Adipocyte (in vitro differentiated cells): ENCODE measurements at regions not wholly inside any gene's neighbourhood (a gene's known extent, or its start where the extent isn't known, plus 50 kb on each side); places are given as distances from the start of the nearest gene placed in this dataset.
A peak's percentile ranks its signal among the peaks of the same experiment; 100 is the strongest.

Experiments used
- DNase-seq: peaks from one replicate; pipeline ENCODE4 v3.0.0-alpha.2; 2015; ENCODE audit warnings: low read depth
- H3K27me3 ChIP-seq: replicated peaks from 2 replicates; pipeline ENCODE4 v1.7.0; 2013; ENCODE audit warnings: mild to moderate bottlenecking, low read length, moderate library complexity; ENCODE audit not compliant: control insufficient read depth, insufficient read depth
- H3K36me3 ChIP-seq: 2 replicates; pipeline ENCODE4 v1.7.0; 2013; ENCODE audit warnings: low read length, mild to moderate bottlenecking, moderate library complexity; ENCODE audit not compliant: control insufficient read depth, insufficient read depth, severe bottlenecking
- H3K4me1 ChIP-seq: 2 replicates; pipeline ENCODE4 v1.7.0; 2013; ENCODE audit warnings: mild to moderate bottlenecking, low read length, moderate library complexity; ENCODE audit not compliant: control insufficient read depth, insufficient read depth
- H3K4me3 ChIP-seq: 2 replicates; pipeline ENCODE4 v1.7.0; 2013; ENCODE audit warnings: mild to moderate bottlenecking, low read length, moderate library complexity
- H3K9ac ChIP-seq: 2 replicates; pipeline ENCODE4 v1.7.0; 2013; ENCODE audit warnings: mild to moderate bottlenecking, low read length, moderate library complexity
- H3K9me3 ChIP-seq: 2 replicates; pipeline ENCODE4 v1.7.0; 2013; ENCODE audit warnings: mild to moderate bottlenecking, low read length, moderate library complexity; ENCODE audit not compliant: control insufficient read depth

DNA sequence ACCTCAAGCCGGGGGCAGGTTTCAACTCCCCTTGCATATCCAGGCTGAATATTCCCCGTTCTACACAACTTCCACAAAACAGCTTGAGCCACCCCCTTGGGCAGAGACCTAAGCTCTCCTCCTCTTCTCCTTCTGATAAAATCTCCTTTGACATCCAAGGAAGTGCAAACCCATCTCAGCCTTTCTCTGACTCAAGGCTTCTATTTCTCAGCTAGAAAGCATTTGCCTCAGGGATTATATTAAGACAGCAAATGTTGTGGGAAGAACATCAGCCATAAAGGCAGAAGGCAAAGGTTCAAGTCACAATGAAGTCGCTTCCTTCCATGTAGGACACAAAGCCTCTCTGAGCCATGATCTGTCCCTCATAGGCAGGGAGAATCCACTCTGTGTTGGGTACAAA, 386.6 kb upstream of the ARID1B start:
- H3K9ac ChIP-seq = no peak overlapping the region
- DNase-seq = peak; percentile 2
- H3K27me3 ChIP-seq = no peaks in the 10 kb centered on the region
- no peaks in the 10 kb centered on the region for H3K36me3 ChIP-seq
- no peak overlapping the region for H3K4me3 ChIP-seq
- no peaks in the 10 kb centered on the region for H3K4me1 ChIP-seq
- no peaks in the 10 kb centered on the region for H3K9me3 ChIP-seq

DNA sequence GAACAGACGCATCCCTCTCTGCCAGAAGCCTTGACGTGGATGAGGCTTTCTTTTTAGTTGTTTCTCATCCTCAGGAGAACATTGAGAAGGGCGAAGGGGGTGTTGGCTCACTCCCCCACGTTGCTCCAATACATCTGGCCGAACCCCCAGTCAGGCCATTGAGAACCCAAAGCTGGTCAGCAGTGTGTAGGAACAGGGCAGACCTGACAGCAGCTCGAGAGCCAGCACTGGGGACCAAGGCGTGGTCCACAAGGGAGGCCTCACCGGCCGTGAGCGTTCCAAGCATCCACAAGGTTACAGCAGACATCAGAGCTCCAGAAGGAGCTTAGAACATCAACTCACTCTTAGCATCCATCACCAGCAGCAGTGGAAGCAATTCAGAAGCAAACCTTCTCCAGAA, 387.9 kb upstream of the ARID1B start:
- no peaks in the 10 kb centered on the region for H3K36me3 ChIP-seq
- H3K4me3 ChIP-seq = no peak overlapping the region
- H3K4me1 ChIP-seq = no peaks in the 10 kb centered on the region
- no peaks in the 10 kb centered on the region for H3K27me3 ChIP-seq
- H3K9me3 ChIP-seq = no peaks in the 10 kb centered on the region
- H3K9ac ChIP-seq = no peak overlapping the region
- DNase-seq = no peak

DNA sequence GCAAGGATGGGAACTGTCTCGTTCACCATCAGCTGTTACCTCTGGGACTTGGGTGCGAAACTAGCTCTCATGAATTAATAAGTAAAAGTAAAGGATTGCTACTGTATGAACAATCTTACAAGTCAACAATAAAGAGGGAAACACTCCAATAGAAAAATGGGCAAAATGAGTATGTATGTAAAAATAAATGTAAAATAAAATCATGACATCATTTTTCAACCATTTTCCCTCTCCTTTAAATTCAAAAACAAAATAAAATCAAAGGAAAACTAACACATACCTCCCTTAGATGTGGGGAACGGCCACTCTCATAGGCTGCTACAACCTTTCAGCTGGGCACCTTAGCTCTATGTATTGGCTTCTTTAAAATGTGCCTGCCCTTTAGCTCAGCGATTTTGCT, 389.7 kb upstream of the ARID1B start:
- Histone ChIP-seq H3K9ac (no peak overlapping the region), H3K4me3 (no peak overlapping the region), H3K36me3 (no peaks in the 10 kb centered on the region), H3K9me3 (no peaks in the 10 kb centered on the region), H3K27me3 (no peaks in the 10 kb centered on the region), H3K4me1 (no peaks in the 10 kb centered on the region)
- no peak for DNase-seq

DNA sequence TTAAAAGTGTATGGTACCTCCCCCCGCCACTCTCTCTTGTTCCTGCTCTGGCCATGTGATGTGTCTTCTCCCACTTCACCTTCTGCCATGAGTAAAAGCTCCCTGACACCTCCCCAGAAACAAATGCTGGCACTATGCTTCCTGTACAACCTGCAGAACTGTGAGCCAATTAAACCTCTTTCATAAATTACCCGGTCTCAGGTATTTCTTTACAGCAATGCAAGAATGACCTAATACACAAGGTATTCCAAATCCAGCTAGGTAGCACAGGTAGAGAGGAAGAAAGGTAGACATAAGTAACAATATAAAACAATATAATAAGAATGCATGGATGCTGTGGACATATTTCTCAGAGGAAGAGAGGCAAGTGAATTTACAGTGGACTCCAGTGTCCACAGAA, 394.1 kb upstream of the ARID1B start:
- Histone ChIP-seq H3K36me3 (no peaks in the 10 kb centered on the region), H3K9ac (no peak overlapping the region), H3K27me3 (no peaks in the 10 kb centered on the region), H3K9me3 (no peaks in the 10 kb centered on the region), H3K4me3 (no peak overlapping the region), H3K4me1 (peaks cover 4% of the 10 kb centered on the region)
- DNase-seq = no peak

DNA sequence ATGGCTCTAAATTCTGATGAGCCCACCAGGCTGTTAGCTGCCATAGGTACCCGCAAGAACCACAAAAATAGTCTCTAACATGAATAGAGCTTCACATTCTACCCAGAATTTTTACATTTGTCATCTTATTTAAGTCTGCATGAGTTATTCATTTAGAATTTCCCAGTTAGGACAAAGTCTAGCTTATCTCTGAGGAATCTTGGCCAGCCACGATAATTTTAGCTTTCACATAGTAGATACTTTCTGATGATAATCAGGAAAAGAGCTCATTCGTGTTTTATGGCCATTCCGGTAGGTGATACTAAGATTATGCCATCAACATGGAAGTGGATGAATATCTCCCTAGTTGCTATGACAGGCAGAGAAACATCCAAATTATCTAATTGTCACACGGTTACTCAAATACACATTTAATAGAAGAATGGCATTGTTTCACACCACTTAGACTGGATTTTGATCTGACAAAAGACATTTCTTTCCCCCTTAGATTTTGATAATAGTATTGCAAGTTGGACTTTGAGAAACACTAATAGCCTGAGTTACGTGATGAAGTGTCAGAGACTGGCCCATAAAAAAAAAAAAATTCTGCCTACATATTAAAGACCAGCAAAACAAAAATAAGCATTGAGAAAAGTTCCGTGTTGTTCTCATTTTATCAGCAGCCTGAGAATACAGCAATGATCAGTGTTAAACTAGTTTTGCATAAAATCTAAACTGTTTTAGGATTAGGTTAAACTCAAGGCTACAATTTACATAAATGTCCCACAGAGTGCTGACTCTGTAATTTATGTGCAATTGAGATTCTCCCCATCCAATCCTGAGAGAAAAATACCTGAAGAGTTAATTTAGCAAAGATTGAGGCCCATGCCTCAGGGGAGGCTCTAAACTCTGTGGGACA, 397.5 kb upstream of the ARID1B start:
- Histone ChIP-seq H3K4me3 (no peak overlapping the region), H3K9ac (no peak overlapping the region), H3K9me3 (no peaks in the 10 kb centered on the region), H3K4me1 (peaks cover 4% of the 10 kb centered on the region), H3K36me3 (no peaks in the 10 kb centered on the region), H3K27me3 (no peaks in the 10 kb centered on the region)
- DNase-seq = no peak

DNA sequence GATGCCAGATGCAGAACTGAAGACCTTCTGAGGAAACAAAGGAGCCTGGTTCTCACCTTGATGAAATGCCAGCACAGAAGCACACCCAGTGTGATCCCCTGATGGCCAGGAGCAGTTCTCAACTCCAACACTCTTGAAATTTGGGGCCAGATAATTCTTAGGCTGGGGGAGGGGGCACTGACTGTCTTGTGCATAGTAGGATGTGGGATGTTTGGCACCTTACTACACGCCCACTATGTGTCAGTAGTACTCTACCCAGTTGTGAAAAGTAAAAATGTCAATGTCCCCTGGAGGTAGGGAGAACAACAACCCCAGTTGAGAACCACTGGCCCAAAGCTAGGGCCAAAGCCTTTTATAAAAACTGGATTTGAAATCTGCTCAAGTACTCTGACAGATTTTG, 398.3 kb upstream of the ARID1B start:
- Histone ChIP-seq H3K27me3 (no peaks in the 10 kb centered on the region), H3K9ac (no peak overlapping the region), H3K4me3 (no peak overlapping the region), H3K9me3 (no peaks in the 10 kb centered on the region), H3K36me3 (no peaks in the 10 kb centered on the region), H3K4me1 (peaks cover 4% of the 10 kb centered on the region)
- DNase-seq = no peak

DNA sequence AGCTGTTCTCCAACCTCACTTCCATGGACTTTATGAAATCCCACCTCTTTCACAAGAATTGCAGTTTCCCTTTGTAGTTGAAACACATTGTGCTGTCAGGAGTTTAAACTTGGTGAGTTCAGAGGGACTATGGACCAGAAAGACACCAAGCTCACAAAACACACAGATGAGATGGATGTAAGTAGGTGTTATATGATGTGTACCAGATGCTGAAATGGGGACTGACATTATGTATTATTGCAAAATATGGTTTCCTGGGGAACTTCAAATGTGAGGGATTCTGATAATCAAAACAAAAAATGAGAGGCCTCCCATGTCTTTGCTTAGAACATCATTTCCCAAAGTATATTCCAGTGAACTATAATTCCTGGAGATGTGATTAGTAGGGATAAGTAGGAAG, 401.1 kb upstream of the ARID1B start:
- no peak overlapping the region for H3K4me3 ChIP-seq
- no peaks in the 10 kb centered on the region for H3K36me3 ChIP-seq
- H3K27me3 ChIP-seq = no peaks in the 10 kb centered on the region
- H3K9ac ChIP-seq = no peak overlapping the region
- H3K4me1 ChIP-seq = peaks cover 4% of the 10 kb centered on the region
- no peak for DNase-seq
- no peaks in the 10 kb centered on the region for H3K9me3 ChIP-seq

DNA sequence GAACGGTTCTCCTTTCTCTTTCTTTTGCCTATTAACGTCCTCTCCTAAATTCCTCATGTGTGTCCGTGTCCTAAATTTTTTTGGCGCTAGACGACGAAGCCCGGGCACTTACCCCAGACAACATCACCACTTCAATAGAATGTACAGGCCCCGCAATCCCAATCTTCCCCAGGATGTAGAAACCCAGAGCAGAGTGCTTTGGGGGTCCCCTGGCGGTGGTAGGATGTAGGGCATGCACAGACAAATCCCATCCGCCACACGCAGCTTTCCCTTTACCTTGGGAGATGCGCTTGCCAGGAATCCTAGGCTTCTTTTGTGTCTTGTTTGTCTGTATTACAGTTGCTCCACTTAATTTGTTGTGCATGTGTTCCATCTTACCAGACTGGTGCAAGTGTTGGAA, 417.3 kb upstream of the ARID1B start:
- Histone ChIP-seq H3K4me3 (no peak overlapping the region), H3K9me3 (no peaks in the 10 kb centered on the region), H3K27me3 (no peaks in the 10 kb centered on the region), H3K4me1 (no peaks in the 10 kb centered on the region), H3K36me3 (no peaks in the 10 kb centered on the region), H3K9ac (no peak overlapping the region)
- no peak for DNase-seq

DNA sequence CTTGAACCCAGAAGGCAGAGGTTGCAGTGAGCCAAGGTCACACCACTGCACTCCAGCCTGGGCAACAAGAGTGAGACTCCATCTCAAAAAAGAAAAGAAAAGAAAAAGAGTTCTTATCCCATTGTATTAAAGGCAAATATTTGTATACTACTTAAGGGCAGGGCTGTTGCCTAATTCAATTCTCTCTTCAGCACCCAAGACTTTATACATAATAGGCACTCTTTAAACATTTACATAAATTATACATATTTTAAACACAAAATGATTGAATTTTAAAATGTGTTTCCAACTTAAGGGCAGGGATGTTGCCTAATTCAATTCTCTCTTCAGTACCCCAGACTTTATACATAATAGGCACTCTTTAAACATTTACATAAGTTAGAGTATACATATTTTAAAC, 424.3 kb upstream of the ARID1B start:
- H3K4me3 ChIP-seq = no peak overlapping the region
- no peak for DNase-seq
- no peak overlapping the region for H3K9ac ChIP-seq
- no peaks in the 10 kb centered on the region for H3K36me3 ChIP-seq
- no peaks in the 10 kb centered on the region for H3K9me3 ChIP-seq
- no peaks in the 10 kb centered on the region for H3K4me1 ChIP-seq
- H3K27me3 ChIP-seq = no peaks in the 10 kb centered on the region

DNA sequence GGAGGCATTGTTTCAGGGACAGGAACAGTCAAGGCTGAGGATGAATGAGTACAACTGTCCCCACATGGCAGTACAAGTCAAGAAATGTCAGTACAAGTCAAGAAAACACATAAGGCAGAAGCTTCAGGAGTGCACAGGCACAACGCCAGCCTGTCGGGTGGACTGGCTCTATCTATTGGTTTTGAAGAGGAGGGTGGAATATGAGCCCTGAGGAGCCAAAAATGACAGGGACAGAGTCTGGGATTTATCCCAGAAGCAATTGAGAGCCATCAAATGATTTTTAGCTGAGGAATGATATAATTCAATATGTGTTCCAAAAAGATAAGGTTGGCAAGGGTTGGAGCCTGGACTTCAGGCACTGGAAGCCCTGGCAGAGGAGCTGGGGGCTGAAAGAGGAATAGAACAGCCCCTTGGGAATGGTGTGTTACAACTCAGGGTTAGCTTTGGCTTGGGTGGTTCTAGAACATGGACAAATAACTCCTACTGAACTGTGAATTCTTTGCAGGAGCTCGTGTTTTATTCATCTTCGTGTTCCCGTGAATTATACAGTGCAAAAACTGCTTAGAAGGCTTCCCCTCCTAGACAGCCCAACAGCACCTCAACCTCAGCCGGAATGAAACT, 425.7 kb upstream of the ARID1B start:
- no peak for DNase-seq
- H3K4me3 ChIP-seq = no peak overlapping the region
- H3K27me3 ChIP-seq = no peaks in the 10 kb centered on the region
- no peaks in the 10 kb centered on the region for H3K36me3 ChIP-seq
- H3K4me1 ChIP-seq = no peaks in the 10 kb centered on the region
- H3K9ac ChIP-seq = no peak overlapping the region
- H3K9me3 ChIP-seq = no peaks in the 10 kb centered on the region

DNA sequence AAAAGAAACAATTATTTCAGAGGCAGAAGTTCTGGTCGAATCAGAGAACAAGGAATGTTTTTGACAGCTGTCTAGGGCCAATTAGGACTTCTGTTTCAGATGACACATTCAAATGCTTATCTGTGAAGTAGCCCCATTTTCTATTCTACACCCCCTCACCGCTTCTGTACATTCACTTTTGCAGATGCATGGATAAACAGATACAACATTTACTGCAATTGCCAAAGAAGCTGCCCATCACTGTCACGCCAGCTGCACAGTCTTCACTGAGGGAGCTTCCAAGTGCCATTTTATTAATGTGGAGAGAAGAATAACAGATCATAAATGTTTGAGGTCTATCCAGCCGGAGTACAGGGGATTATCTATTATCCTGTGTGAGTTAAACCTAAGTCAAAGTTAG, 426.8 kb upstream of the ARID1B start:
- Histone ChIP-seq H3K9ac (no peak overlapping the region), H3K4me3 (no peak overlapping the region), H3K4me1 (no peaks in the 10 kb centered on the region), H3K36me3 (no peaks in the 10 kb centered on the region), H3K27me3 (no peaks in the 10 kb centered on the region), H3K9me3 (no peaks in the 10 kb centered on the region)
- no peak for DNase-seq
